ENCODE measurements at regions not wholly inside any gene's neighbourhood (a gene's known extent, or its start where the extent isn't known, plus 50 kb on each side); places are given as distances from the start of the nearest gene placed in this dataset.

- H3K27ac Mint-ChIP-seq = no peak overlapping the region
- peaks cover 0 to 6% (median 0%) of the 10 kb centered on the region in 5 donors for H3K27me3 Mint-ChIP-seq
- H3K4me3 Mint-ChIP-seq = no peak overlapping the region
- no peak for DNase-seq
- ATAC-seq = no peak
- H3K9me3 Mint-ChIP-seq = peaks cover 0 to 11% (median 3%) of the 10 kb centered on the region in 9 donors
- H3K4me1 Mint-ChIP-seq = no peaks in the 10 kb centered on the region
- POLR2A ChIA-PET = no interaction called here
- no peaks in the 10 kb centered on the region for H3K36me3 Mint-ChIP-seq
Observed at GRCh38 chr20:60903325-60903971, 348.6 kb upstream of the CDH4 start.

- no peak overlapping the region for H3K27ac Mint-ChIP-seq
- no peak overlapping the region for H3K4me3 Mint-ChIP-seq
- DNase-seq = no peak
- H3K36me3 Mint-ChIP-seq = no peaks in the 10 kb centered on the region
- H3K4me1 Mint-ChIP-seq = no peaks in the 10 kb centered on the region
- no peak for ATAC-seq
- POLR2A ChIA-PET = no interaction called here
- H3K9me3 Mint-ChIP-seq = peaks cover 0 to 11% (median 3%) of the 10 kb centered on the region in 9 donors
- H3K27me3 Mint-ChIP-seq = peaks cover 0 to 6% (median 0%) of the 10 kb centered on the region in 5 donors
Observed at GRCh38 chr20:60904730-60905129, 347.3 kb upstream of the CDH4 start.

GRCh38 chr20:60905919-60906318, 346.1 kb upstream of the CDH4 start:
- Mint-ChIP-seq H3K9me3 (peaks cover 0 to 11% (median 3%) of the 10 kb centered on the region in 9 donors), H3K27me3 (peaks cover 0 to 6% (median 5%) of the 10 kb centered on the region in 5 donors), H3K4me3 (no peak overlapping the region), H3K4me1 (no peaks in the 10 kb centered on the region), H3K36me3 (peaks cover 0 to 7% (median 0%) of the 10 kb centered on the region in 3 donors), H3K27ac (no peak overlapping the region)
- DNase-seq (no peak), ATAC-seq (no peak)
- POLR2A ChIA-PET = no interaction called here

GRCh38 chr20:60906555-60906954, 345.5 kb upstream of the CDH4 start:
- POLR2A ChIA-PET = no interaction called here
- peaks cover 0 to 7% (median 0%) of the 10 kb centered on the region in 3 donors for H3K36me3 Mint-ChIP-seq
- H3K27me3 Mint-ChIP-seq = peaks cover 0 to 6% (median 5%) of the 10 kb centered on the region in 5 donors
- DNase-seq (no peak), ATAC-seq (no peak)
- no peaks in the 10 kb centered on the region for H3K4me1 Mint-ChIP-seq
- peaks cover 0 to 9% (median 3%) of the 10 kb centered on the region in 9 donors for H3K9me3 Mint-ChIP-seq
- H3K4me3 Mint-ChIP-seq = no peak overlapping the region
- H3K27ac Mint-ChIP-seq = no peak overlapping the region

GRCh38 chr20:60913298-60913697, 338.8 kb upstream of the CDH4 start:
- POLR2A ChIA-PET = no interaction called here
- Mint-ChIP-seq H3K36me3 (peaks cover 0 to 19% (median 0%) of the 10 kb centered on the region in 3 donors), H3K27ac (no peak overlapping the region), H3K27me3 (peaks cover 0 to 22% (median 11%) of the 10 kb centered on the region in 5 donors), H3K9me3 (peaks cover 0 to 22% (median 9%) of the 10 kb centered on the region in 9 donors), H3K4me3 (no peak overlapping the region), H3K4me1 (no peaks in the 10 kb centered on the region)
- ATAC-seq (no peak), DNase-seq (no peak)

GRCh38 chr20:60921022-60921622, 330.9 kb upstream of the CDH4 start:
- peak in 1 of 10 donors; percentile 4 for DNase-seq
- peaks cover 0 to 19% (median 6%) of the 10 kb centered on the region in 9 donors for H3K9me3 Mint-ChIP-seq
- no peak overlapping the region for H3K4me3 Mint-ChIP-seq
- H3K27ac Mint-ChIP-seq = peak overlapping the region in 1 of 10 donors; percentile 30
- peaks cover 0 to 24% (median 11%) of the 10 kb centered on the region in 5 donors for H3K27me3 Mint-ChIP-seq
- no peaks in the 10 kb centered on the region for H3K4me1 Mint-ChIP-seq
- peaks cover 0 to 6% (median 0%) of the 10 kb centered on the region in 3 donors for H3K36me3 Mint-ChIP-seq
- POLR2A ChIA-PET = no interaction called here
- no peak for ATAC-seq

- peaks cover 0 to 31% (median 9%) of the 10 kb centered on the region in 5 donors for H3K27me3 Mint-ChIP-seq
- DNase-seq (no peak), ATAC-seq (no peak)
- no peaks in the 10 kb centered on the region for H3K4me1 Mint-ChIP-seq
- POLR2A ChIA-PET = no interaction called here
- no peaks in the 10 kb centered on the region for H3K36me3 Mint-ChIP-seq
- H3K9me3 Mint-ChIP-seq = no peaks in the 10 kb centered on the region
- no peak overlapping the region for H3K27ac Mint-ChIP-seq
- H3K4me3 Mint-ChIP-seq = no peak overlapping the region
Observed at GRCh38 chr20:60926831-60927230, 325.2 kb upstream of the CDH4 start.

- Mint-ChIP-seq H3K4me3 (no peak overlapping the region), H3K4me1 (no peaks in the 10 kb centered on the region), H3K27me3 (peaks cover 0 to 43% (median 9%) of the 10 kb centered on the region in 5 donors), H3K36me3 (no peaks in the 10 kb centered on the region), H3K9me3 (peaks cover 0 to 3% (median 0%) of the 10 kb centered on the region in 9 donors), H3K27ac (no peak overlapping the region)
- POLR2A ChIA-PET = no interaction called here
- no peak for ATAC-seq
- DNase-seq = no peak
Observed at GRCh38 chr20:60928341-60928740, 323.7 kb upstream of the CDH4 start.

GRCh38 chr20:60930023-60930790, 321.9 kb upstream of the CDH4 start:
- POLR2A ChIA-PET = no interaction called here
- Mint-ChIP-seq H3K9me3 (peaks cover 0 to 3% (median 0%) of the 10 kb centered on the region in 9 donors), H3K36me3 (no peaks in the 10 kb centered on the region), H3K4me3 (no peak overlapping the region), H3K27me3 (peaks cover 0 to 51% (median 9%) of the 10 kb centered on the region in 5 donors), H3K4me1 (no peaks in the 10 kb centered on the region), H3K27ac (peak overlapping the region in 1 of 10 donors; percentile 13)
- DNase-seq (no peak), ATAC-seq (no peak)

- no peak overlapping the region for H3K4me3 Mint-ChIP-seq
- H3K27ac Mint-ChIP-seq = no peak overlapping the region
- POLR2A ChIA-PET = no interaction called here
- no peaks in the 10 kb centered on the region for H3K4me1 Mint-ChIP-seq
- H3K36me3 Mint-ChIP-seq = no peaks in the 10 kb centered on the region
- no peak for ATAC-seq
- H3K27me3 Mint-ChIP-seq = peaks cover 0 to 51% (median 9%) of the 10 kb centered on the region in 5 donors
- DNase-seq = no peak
- H3K9me3 Mint-ChIP-seq = peaks cover 0 to 3% (median 0%) of the 10 kb centered on the region in 9 donors
Observed at GRCh38 chr20:60931696-60932095, 320.4 kb upstream of the CDH4 start.

- no peak overlapping the region for H3K27ac Mint-ChIP-seq
- peaks cover 0 to 41% (median 10%) of the 10 kb centered on the region in 5 donors for H3K27me3 Mint-ChIP-seq
- no peak overlapping the region for H3K4me3 Mint-ChIP-seq
Observed at GRCh38 chr20:60934724-60935123, 317.3 kb upstream of the CDH4 start.

GRCh38 chr20:60935971-60936370, 316.1 kb upstream of the CDH4 start:
- no peak overlapping the region for H3K4me3 Mint-ChIP-seq
- peaks cover 0 to 3% (median 0%) of the 10 kb centered on the region in 9 donors for H3K9me3 Mint-ChIP-seq

More at GRCh38 chr20:60934724-60935123, 317.3 kb upstream of the CDH4 start:
- no peak for ATAC-seq
- POLR2A ChIA-PET = no interaction called here
- Mint-ChIP-seq H3K36me3 (no peaks in the 10 kb centered on the region), H3K9me3 (peaks cover 0 to 3% (median 0%) of the 10 kb centered on the region in 9 donors), H3K4me1 (peaks cover 0 to 2% (median 0%) of the 10 kb centered on the region in 4 donors)
- DNase-seq = no peak

GRCh38 chr20:60937585-60937984, 314.5 kb upstream of the CDH4 start:
- ATAC-seq (no peak), DNase-seq (no peak)
- Mint-ChIP-seq H3K27ac (no peak overlapping the region), H3K9me3 (peaks cover 0 to 2% (median 0%) of the 10 kb centered on the region in 9 donors), H3K4me1 (peaks cover 0 to 2% (median 0%) of the 10 kb centered on the region in 4 donors), H3K4me3 (no peak overlapping the region), H3K27me3 (peaks cover 0 to 12% (median 3%) of the 10 kb centered on the region in 5 donors), H3K36me3 (no peaks in the 10 kb centered on the region)
- POLR2A ChIA-PET = no interaction called here

More at GRCh38 chr20:60935971-60936370, 316.1 kb upstream of the CDH4 start:
- no peak overlapping the region for H3K27ac Mint-ChIP-seq
- H3K36me3 Mint-ChIP-seq = no peaks in the 10 kb centered on the region
- DNase-seq = no peak
- no peak for ATAC-seq
- POLR2A ChIA-PET = no interaction called here
- peaks cover 0 to 28% (median 9%) of the 10 kb centered on the region in 5 donors for H3K27me3 Mint-ChIP-seq
- peaks cover 0 to 2% (median 0%) of the 10 kb centered on the region in 4 donors for H3K4me1 Mint-ChIP-seq
